GM10248 (cell line): ENCODE measurements at regions not wholly inside any gene's neighbourhood (a gene's known extent, or its start where the extent isn't known, plus 50 kb on each side); places are given as distances from the start of the nearest gene placed in this dataset.

Source experiments
- CTCF ChIA-PET: fragments of 300-600 bp; sonication (Branson Sonifier 250); formaldehyde crosslinking; extraction: SDS; loops from one replicate; lab custom pipeline; 2021; ENCODE audit warnings: antibody characterized with exemption; lab: Yijun Ruan, JAX
- POLR2A ChIA-PET: fragments of 350-650 bp; sonication (Branson Sonifier 250); formaldehyde crosslinking; extraction: SDS; loops from one replicate; lab custom pipeline; 2020; ENCODE audit warnings: antibody characterized with exemption; lab: Yijun Ruan, JAX
- DNase-seq: peaks from one replicate; pipeline ENCODE4 v3.0.0; 2012; ENCODE audit errors: extremely low spot score
- CTCF ChIP-seq: IDR thresholded peaks from 2 replicates; pipeline ENCODE4 v1.5.1; 2012; ENCODE audit warnings: mild to moderate bottlenecking, low read depth; ENCODE audit errors: extremely low read depth, missing control alignments, control extremely low read depth

- POLR2A ChIA-PET = no interaction called here
- DNase-seq = no peak
- no peak for TF ChIP-seq CTCF
- CTCF ChIA-PET = interaction anchor here (1.6 kb wide), 1 partner anchor 8 kb away, joined by 3 read pairs; no protein-coding TSS in a partner anchor
These were observed 833.1 kb upstream of the NXPH2 start for GRCh38 chr2:139613264-139613663.

GRCh38 chr2:139610512-139610911, 830.3 kb upstream of the NXPH2 start:
- DNase-seq = no peak
- CTCF ChIA-PET = no interaction called here
- no peak for TF ChIP-seq CTCF
- POLR2A ChIA-PET = no interaction called here

GRCh38 chr2:139609109-139609508, 828.9 kb upstream of the NXPH2 start:
- ChIA-PET POLR2A (no interaction called here), CTCF (no interaction called here)
- no peak for DNase-seq
- TF ChIP-seq CTCF = no peak

GRCh38 chr2:139605668-139606067, 825.5 kb upstream of the NXPH2 start:
- CTCF ChIA-PET = no interaction called here
- no peak for DNase-seq
- no peak for TF ChIP-seq CTCF
- POLR2A ChIA-PET = no interaction called here

- ChIA-PET CTCF (interaction anchor here (1.3 kb wide), 1 partner anchor 12 kb away, joined by 3 read pairs; no protein-coding TSS in a partner anchor), POLR2A (no interaction called here)
- no peak for TF ChIP-seq CTCF
- no peak for DNase-seq
These were observed 820.0 kb upstream of the NXPH2 start for GRCh38 chr2:139600166-139600565.

GRCh38 chr2:139585101-139585500, 804.9 kb upstream of the NXPH2 start:
- TF ChIP-seq CTCF = no peak
- ChIA-PET POLR2A (no interaction called here), CTCF (no interaction called here)
- DNase-seq = no peak
